Transverse colon (tissue), 4 donors: ENCODE measurements at regions not wholly inside any gene's neighbourhood (a gene's known extent, or its start where the extent isn't known, plus 50 kb on each side); places are given as distances from the start of the nearest gene placed in this dataset.

ENCODE experiments used
- DNase-seq: peaks from one replicate; pipeline ENCODE4 v3.0.0-alpha.2; 2019
- H3K27ac ChIP-seq, 4 donors: fragments of 200-600 bp; sonication (generic); 2 replicates each; pipeline ENCODE4 v1.5.1; 2016 to 2018; ENCODE audit warnings: inconsistent platforms in 4 of 4
- H3K27me3 ChIP-seq: fragments of 200-600 bp; sonication (generic); 2 replicates; pipeline ENCODE4 v1.5.1; 2017; ENCODE audit warnings: inconsistent platforms
- H3K36me3 ChIP-seq, 4 donors: fragments of 200-600 bp; sonication (generic); 2 replicates each; pipeline ENCODE4 v1.5.1; 2017 to 2019; ENCODE audit warnings: inconsistent platforms in 4 of 4
- H3K4me1 ChIP-seq, 4 donors: fragments of 200-600 bp; sonication (generic); 2 replicates each; pipeline ENCODE4 v1.5.1; 2017 to 2020; ENCODE audit warnings: inconsistent platforms in 4 of 4
- H3K4me3 ChIP-seq, 4 donors: fragments of 200-600 bp; sonication (generic); 1 replicate in 1 of 4; 2 replicates in 3 of 4; pipeline versions ENCODE4 v1.5.1 to v1.6.1; 2017 to 2019; ENCODE audit warnings: inconsistent platforms in 4 of 4
- H3K9me3 ChIP-seq, 2 donors: fragments of 200-600 bp; sonication (generic); 2 replicates each; pipeline ENCODE4 v1.5.1; 2017 to 2019; ENCODE audit warnings: inconsistent platforms in 2 of 2
- EP300 ChIP-seq: sonication (generic); formaldehyde crosslinking; IDR thresholded peaks from one replicate; pipeline ENCODE4 v1.6.1; 2017; ENCODE audit warnings: antibody characterized with exemption, low read depth
- POLR2A ChIP-seq: fragments of 450-650 bp; IDR thresholded peaks from one replicate; pipeline ENCODE4 v1.6.1; 2016; ENCODE audit warnings: antibody characterized with exemption, mild to moderate bottlenecking, moderate library complexity
- POLR2AphosphoS5 ChIP-seq, 3 donors: sonication (generic); formaldehyde crosslinking; IDR thresholded peaks; one replicate each; pipeline ENCODE4 v1.6.1; 2016; ENCODE audit warnings: antibody characterized with exemption in 3 of 3
- WGBS, 2 donors: methylation state at CpG; one replicate each; pipeline ENCODE4 v1.1.5; 2018; ENCODE audit warnings: low coverage in 1 of 2; 5-methylcytosine and 5-hydroxymethylcytosine counted together
- in situ Hi-C, 4 donors: fragments of 200-750 bp; cut with MboI; loops; one replicate each; pipeline versions ENCODE4 v1.15.0 to v1.15.1; 2017; ENCODE audit warnings: low sequenced_read_pairs in 3 of 4, low pct_ligation_motif_present in 1 of 4, low pct_unique_long_range_greater_than_20kb in 1 of 4
- intact Hi-C: fragments of 100-400 bp; cut with DNase I; formaldehyde crosslinking; loops from one replicate; pipeline ENCODE4 v1.15.1; 2023; ENCODE audit warnings: low total_unique reads
- TF ChIP-seq, protein P1 (sequence below), 5 experiments: fragments of 200-600 bp in 3 of 5; fragments of 450-650 bp in 2 of 5; sonication (generic) in 3 of 5; IDR thresholded peaks; 1 replicate in 2 of 5; 2 replicates in 3 of 5; pipeline ENCODE4 v1.5.1; 2016 to 2017; ENCODE audit warnings: antibody characterized with exemption in 5 of 5, inconsistent platforms in 3 of 5, mild to moderate bottlenecking in 2 of 5, moderate library complexity in 1 of 5

- no peak overlapping the region for H3K4me3 ChIP-seq
- TF ChIP-seq POLR2A (no peak), EP300 (no peak), POLR2AphosphoS5 (IDR thresholded peaks at IDR 0.05) (no peak)
- TF ChIP-seq, protein P1, sequence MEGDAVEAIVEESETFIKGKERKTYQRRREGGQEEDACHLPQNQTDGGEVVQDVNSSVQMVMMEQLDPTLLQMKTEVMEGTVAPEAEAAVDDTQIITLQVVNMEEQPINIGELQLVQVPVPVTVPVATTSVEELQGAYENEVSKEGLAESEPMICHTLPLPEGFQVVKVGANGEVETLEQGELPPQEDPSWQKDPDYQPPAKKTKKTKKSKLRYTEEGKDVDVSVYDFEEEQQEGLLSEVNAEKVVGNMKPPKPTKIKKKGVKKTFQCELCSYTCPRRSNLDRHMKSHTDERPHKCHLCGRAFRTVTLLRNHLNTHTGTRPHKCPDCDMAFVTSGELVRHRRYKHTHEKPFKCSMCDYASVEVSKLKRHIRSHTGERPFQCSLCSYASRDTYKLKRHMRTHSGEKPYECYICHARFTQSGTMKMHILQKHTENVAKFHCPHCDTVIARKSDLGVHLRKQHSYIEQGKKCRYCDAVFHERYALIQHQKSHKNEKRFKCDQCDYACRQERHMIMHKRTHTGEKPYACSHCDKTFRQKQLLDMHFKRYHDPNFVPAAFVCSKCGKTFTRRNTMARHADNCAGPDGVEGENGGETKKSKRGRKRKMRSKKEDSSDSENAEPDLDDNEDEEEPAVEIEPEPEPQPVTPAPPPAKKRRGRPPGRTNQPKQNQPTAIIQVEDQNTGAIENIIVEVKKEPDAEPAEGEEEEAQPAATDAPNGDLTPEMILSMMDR (IDR thresholded peaks at IDR 0.05), result no peak
- DNase-seq, result no peak
- H3K36me3 ChIP-seq, result no peaks in the 10 kb centered on the region
- H3K9me3 ChIP-seq, result no peaks in the 10 kb centered on the region
- WGBS, 2 donors, result 70 to 78% methylated on average over 2 of the region's 2 CpGs
- intact Hi-C loops (no loop called here), in situ Hi-C loops (no loop called here)
- H3K27me3 ChIP-seq, result no peaks in the 10 kb centered on the region
- H3K4me1 ChIP-seq, result no peaks in the 10 kb centered on the region
- H3K27ac ChIP-seq, result no peak overlapping the region
Observed at GRCh38 chr2:164030623-164031022, 294.8 kb upstream of the FIGN start.

DNA sequence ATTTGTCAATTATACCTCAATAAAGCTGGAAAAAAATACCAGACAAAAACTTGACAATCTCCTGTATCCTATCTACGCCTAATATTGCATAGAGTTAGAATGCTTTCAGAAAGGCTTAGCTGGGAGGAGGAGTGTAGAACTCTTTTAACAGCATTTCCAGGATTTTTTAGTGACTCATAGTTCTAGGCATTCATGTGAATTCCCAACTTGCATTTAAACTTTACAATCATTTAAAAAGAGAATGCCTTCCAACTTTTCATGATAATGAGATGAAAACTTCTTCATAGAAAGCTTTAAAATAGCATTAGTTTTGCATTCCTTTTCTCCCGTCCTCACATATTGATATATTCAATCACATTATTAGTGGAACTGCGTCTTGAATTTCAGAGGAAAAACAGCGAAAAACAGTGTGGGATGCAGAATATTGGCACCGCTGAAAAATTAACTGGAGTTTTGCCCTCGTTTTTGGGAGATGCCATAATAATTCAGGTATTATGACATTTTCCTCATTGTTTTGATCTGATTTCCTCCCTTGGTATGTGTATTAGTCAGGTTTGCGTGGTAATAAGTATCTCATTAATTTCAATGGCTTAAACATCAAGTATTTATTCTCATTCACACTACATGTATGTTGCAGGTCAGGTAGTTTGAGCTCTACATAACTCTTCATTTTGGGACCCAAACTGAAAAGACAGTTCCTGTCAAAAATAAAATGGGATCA lies 293.2 kb upstream of the FIGN start:
- no peak for DNase-seq
- WGBS, 2 donors, result 71 to 76% methylated on average over 6 to 7 of the region's 7 CpGs
- Histone ChIP-seq H3K27ac (no peak overlapping the region), H3K9me3 (no peaks in the 10 kb centered on the region), H3K4me1 (no peaks in the 10 kb centered on the region), H3K36me3 (no peaks in the 10 kb centered on the region), H3K27me3 (no peaks in the 10 kb centered on the region), H3K4me3 (no peak overlapping the region)
- in situ Hi-C loops (no loop called here), intact Hi-C loops (no loop called here)
- TF ChIP-seq POLR2A (no peak), EP300 (no peak), POLR2AphosphoS5 (IDR thresholded peaks at IDR 0.05) (no peak)
- TF ChIP-seq, protein P1 (IDR thresholded peaks at IDR 0.05), result no peak

DNA sequence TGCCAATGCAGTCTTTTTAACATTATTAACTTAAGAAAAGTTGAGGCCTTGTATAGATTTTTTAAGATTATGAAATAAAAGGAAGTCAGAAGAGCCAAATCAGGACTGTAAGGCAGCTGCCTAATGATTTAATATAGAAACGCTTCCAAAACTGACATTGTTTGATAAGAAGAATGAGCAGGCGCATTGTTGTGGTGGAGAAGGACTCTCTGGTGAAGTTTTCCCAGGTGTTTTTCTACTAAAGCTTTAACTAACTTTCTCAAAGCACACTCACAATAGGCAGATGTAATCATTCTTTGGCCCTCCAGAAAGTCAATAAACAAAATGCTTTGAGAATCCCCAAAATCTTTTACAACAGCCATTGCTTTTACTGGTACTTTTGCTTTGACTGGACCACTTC lies 288.6 kb upstream of the FIGN start:
- TF ChIP-seq EP300 (no peak), POLR2A (no peak), POLR2AphosphoS5 (IDR thresholded peaks at IDR 0.05) (no peak)
- TF ChIP-seq, protein P1 (IDR thresholded peaks at IDR 0.05), result no peak
- H3K36me3 ChIP-seq, result no peaks in the 10 kb centered on the region
- intact Hi-C loops (no loop called here), in situ Hi-C loops (no loop called here)
- no peak for DNase-seq
- no peaks in the 10 kb centered on the region for H3K4me1 ChIP-seq
- H3K27me3 ChIP-seq, result no peaks in the 10 kb centered on the region
- H3K9me3 ChIP-seq, result no peaks in the 10 kb centered on the region
- H3K4me3 ChIP-seq, result no peak overlapping the region
- 82% methylated on average over 2 of the region's 2 CpGs for WGBS, 2 donors
- H3K27ac ChIP-seq, result no peak overlapping the region

GRCh38 chr2:164023896-164024295 lies 288.1 kb upstream of the FIGN start:
- 38 to 40% methylated on average over 2 of the region's 2 CpGs for WGBS, 2 donors
- intact Hi-C loops (no loop called here), in situ Hi-C loops (no loop called here)
- Histone ChIP-seq H3K27ac (no peak overlapping the region), H3K27me3 (no peaks in the 10 kb centered on the region), H3K36me3 (no peaks in the 10 kb centered on the region), H3K9me3 (no peaks in the 10 kb centered on the region), H3K4me3 (no peak overlapping the region), H3K4me1 (no peaks in the 10 kb centered on the region)
- DNase-seq, result no peak
- TF ChIP-seq, protein P1 (IDR thresholded peaks at IDR 0.05), result no peak
- TF ChIP-seq EP300 (no peak), POLR2A (no peak), POLR2AphosphoS5 (IDR thresholded peaks at IDR 0.05) (no peak)
